SU-DHL-6 (cell line): ENCODE measurements at regions not wholly inside any gene's neighbourhood (a gene's known extent, or its start where the extent isn't known, plus 50 kb on each side); places are given as distances from the start of the nearest gene placed in this dataset.

Experiments used
- H2AFZ ChIP-seq: fragments of 200-600 bp; sonication (generic); 2 replicates; pipeline ENCODE4 v1.6.1; 2014; ENCODE audit warnings: low read depth, mild to moderate bottlenecking, moderate library complexity, mixed read lengths, antibody characterized with exemption, low read length; ENCODE audit not compliant: severe bottlenecking
- H3F3A ChIP-seq: fragments of 200-600 bp; shearing (Covaris generic); 2 replicates; pipeline ENCODE4 v1.6.0; 2016; ENCODE audit warnings: antibody characterized with exemption, mild to moderate bottlenecking; ENCODE audit not compliant: insufficient read depth
- H3K27ac ChIP-seq: fragments of 200-600 bp; sonication (generic); 2 replicates; pipeline ENCODE4 v1.5.1; 2016; ENCODE audit warnings: low read depth, mild to moderate bottlenecking, low read length, moderate library complexity, mixed read lengths
- H3K27me3 ChIP-seq: fragments of 200-600 bp; sonication (generic), shearing (Covaris generic); 2 replicates; pipeline ENCODE4 v1.6.0; 2014; ENCODE audit warnings: mild to moderate bottlenecking, low read length
- H3K36me3 ChIP-seq: fragments of 200-600 bp; sonication (generic); 2 replicates; pipeline ENCODE4 v1.6.1; 2014; ENCODE audit warnings: mild to moderate bottlenecking, low read length, mixed read lengths
- H3K4me2 ChIP-seq: fragments of 300-600, 200-600 bp; shearing (Covaris generic), sonication (generic); 2 replicates; pipeline ENCODE4 v1.6.0; 2014; ENCODE audit warnings: low read length, low read depth, mild to moderate bottlenecking; ENCODE audit not compliant: poor library complexity, severe bottlenecking
- H3K4me3 ChIP-seq: fragments of 200-600 bp; sonication (generic); 2 replicates; pipeline ENCODE4 v1.5.1; 2014; ENCODE audit warnings: antibody characterized with exemption, low read length, mild to moderate bottlenecking, mixed read lengths; ENCODE audit not compliant: insufficient read depth, poor library complexity, severe bottlenecking
- H3K79me2 ChIP-seq: fragments of 200-600 bp; sonication (generic); 2 replicates; pipeline ENCODE4 v1.6.1; 2014; ENCODE audit warnings: mild to moderate bottlenecking, low read length, moderate library complexity; ENCODE audit not compliant: insufficient read depth
- H3K9ac ChIP-seq: fragments of 200-600 bp; sonication (generic); 2 replicates; pipeline ENCODE4 v1.7.0; 2014; ENCODE audit warnings: mild to moderate bottlenecking, low read length
- H3K9me2 ChIP-seq: fragments of 200-600 bp; sonication (generic); replicated peaks from 2 replicates; pipeline ENCODE4 v1.6.1; 2014; ENCODE audit warnings: low read length; ENCODE audit not compliant: insufficient read depth
- H3K9me3 ChIP-seq: fragments of 200-600 bp; sonication (generic); 2 replicates; pipeline ENCODE4 v1.6.1; 2014; ENCODE audit warnings: low read length, mixed read lengths; ENCODE audit not compliant: insufficient read depth
- H4K20me1 ChIP-seq: fragments of 200-600 bp; sonication (generic); 2 replicates; pipeline ENCODE4 v1.6.1; 2014; ENCODE audit warnings: low read depth, mild to moderate bottlenecking, antibody characterized with exemption, low read length, moderate library complexity, mixed read lengths
- EZH2phosphoT487 ChIP-seq: fragments of 200-600 bp; sonication (generic), shearing (Covaris generic); conservative IDR thresholded peaks from 2 replicates; pipeline ENCODE4 v1.6.1; 2018; ENCODE audit warnings: mild to moderate bottlenecking, antibody characterized with exemption, low read length, moderate library complexity, mixed read lengths
- TF ChIP-seq, protein P1 (sequence below): fragments of 200-600 bp; sonication (generic); IDR thresholded peaks from one replicate; pipeline ENCODE4 v1.5.1; 2017; ENCODE audit warnings: antibody characterized with exemption, mild to moderate bottlenecking, low read length, moderate library complexity; ENCODE audit not compliant: insufficient read depth, poor library complexity, severe bottlenecking

- H3K79me2 ChIP-seq = no peaks in the 10 kb centered on the region
- H3K36me3 ChIP-seq = no peaks in the 10 kb centered on the region
- H3K4me3 ChIP-seq = no peak overlapping the region
- H3K4me2 ChIP-seq = no peak overlapping the region
- no peak overlapping the region for H3K9ac ChIP-seq
- no peaks in the 10 kb centered on the region for H3K27me3 ChIP-seq
- H2AFZ ChIP-seq = no peak overlapping the region
- H4K20me1 ChIP-seq = no peaks in the 10 kb centered on the region
- peaks cover 6% of the 10 kb centered on the region; the same call in 1 of the 2 replicates for H3K9me3 ChIP-seq
- no peaks in the 10 kb centered on the region for H3K9me2 ChIP-seq
- no peak for TF ChIP-seq EZH2phosphoT487
- TF ChIP-seq, protein P1, sequence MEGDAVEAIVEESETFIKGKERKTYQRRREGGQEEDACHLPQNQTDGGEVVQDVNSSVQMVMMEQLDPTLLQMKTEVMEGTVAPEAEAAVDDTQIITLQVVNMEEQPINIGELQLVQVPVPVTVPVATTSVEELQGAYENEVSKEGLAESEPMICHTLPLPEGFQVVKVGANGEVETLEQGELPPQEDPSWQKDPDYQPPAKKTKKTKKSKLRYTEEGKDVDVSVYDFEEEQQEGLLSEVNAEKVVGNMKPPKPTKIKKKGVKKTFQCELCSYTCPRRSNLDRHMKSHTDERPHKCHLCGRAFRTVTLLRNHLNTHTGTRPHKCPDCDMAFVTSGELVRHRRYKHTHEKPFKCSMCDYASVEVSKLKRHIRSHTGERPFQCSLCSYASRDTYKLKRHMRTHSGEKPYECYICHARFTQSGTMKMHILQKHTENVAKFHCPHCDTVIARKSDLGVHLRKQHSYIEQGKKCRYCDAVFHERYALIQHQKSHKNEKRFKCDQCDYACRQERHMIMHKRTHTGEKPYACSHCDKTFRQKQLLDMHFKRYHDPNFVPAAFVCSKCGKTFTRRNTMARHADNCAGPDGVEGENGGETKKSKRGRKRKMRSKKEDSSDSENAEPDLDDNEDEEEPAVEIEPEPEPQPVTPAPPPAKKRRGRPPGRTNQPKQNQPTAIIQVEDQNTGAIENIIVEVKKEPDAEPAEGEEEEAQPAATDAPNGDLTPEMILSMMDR = no peak
- no peak overlapping the region for H3K27ac ChIP-seq
- H3F3A ChIP-seq = no peaks in the 10 kb centered on the region
Measured at GRCh38 chr13:84677836-84678235, 795.6 kb upstream of the SLITRK1 start.

DNA sequence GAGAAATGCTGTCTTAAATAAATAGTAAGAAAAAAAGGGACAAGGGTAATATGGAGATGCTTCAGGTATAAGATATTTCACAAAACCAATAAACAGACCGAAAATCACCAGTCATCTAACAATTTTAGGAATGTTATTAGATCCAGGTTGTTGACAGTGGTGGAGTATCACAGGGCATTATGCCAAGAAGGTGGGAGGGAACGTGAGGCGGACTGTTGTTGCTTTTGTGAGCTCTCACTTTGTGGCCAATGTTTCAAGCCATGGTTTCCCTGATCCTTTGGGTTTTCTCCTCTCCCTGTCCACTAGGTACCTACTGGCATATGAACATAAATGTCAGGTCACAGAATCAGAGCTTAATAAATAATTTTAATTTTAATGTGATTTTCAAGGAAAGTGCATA lies 790.3 kb upstream of the SLITRK1 start:
- Histone ChIP-seq H2AFZ (no peak overlapping the region), H3K27ac (no peak overlapping the region), H3K4me2 (no peak overlapping the region), H3K4me3 (no peak overlapping the region), H4K20me1 (no peaks in the 10 kb centered on the region), H3K9me3 (no peaks in the 10 kb centered on the region), H3K9ac (no peak overlapping the region), H3F3A (no peaks in the 10 kb centered on the region), H3K9me2 (no peaks in the 10 kb centered on the region), H3K79me2 (no peaks in the 10 kb centered on the region), H3K27me3 (no peaks in the 10 kb centered on the region), H3K36me3 (no peaks in the 10 kb centered on the region)
- TF ChIP-seq EZH2phosphoT487 = no peak
- TF ChIP-seq, protein P1 = no peak

DNA sequence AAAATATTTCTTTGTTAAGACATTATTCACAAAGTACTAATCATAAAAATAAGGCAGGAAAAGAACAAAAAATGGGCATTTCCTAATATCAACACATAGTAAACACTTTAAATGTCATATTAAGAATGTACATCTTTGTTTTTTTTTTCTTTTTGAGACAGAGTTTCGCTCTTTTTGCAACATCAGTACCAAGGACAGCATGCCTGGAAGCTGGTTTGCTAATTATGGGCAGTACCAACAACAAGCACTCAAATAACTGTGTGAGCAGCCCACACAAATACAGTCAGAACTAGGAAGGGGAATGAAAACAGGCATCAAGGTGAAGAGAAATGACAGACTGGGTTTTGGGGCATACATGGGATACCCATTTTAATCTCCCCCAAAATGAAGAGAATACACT lies 788.0 kb upstream of the SLITRK1 start:
- Histone ChIP-seq H2AFZ (no peak overlapping the region), H4K20me1 (no peaks in the 10 kb centered on the region), H3K79me2 (no peaks in the 10 kb centered on the region), H3K9me2 (no peaks in the 10 kb centered on the region), H3F3A (no peaks in the 10 kb centered on the region), H3K36me3 (no peaks in the 10 kb centered on the region), H3K9me3 (no peaks in the 10 kb centered on the region), H3K4me2 (no peak overlapping the region), H3K27me3 (no peaks in the 10 kb centered on the region), H3K4me3 (no peak overlapping the region), H3K9ac (no peak overlapping the region), H3K27ac (no peak overlapping the region)
- TF ChIP-seq, protein P1 = no peak
- TF ChIP-seq EZH2phosphoT487 = no peak
